HG02885 (cell line): ENCODE measurements at regions not wholly inside any gene's neighbourhood (a gene's known extent, or its start where the extent isn't known, plus 50 kb on each side); places are given as distances from the start of the nearest gene placed in this dataset.

Source experiments
- ATAC-seq: cut with Tn5 transposase; IDR thresholded peaks from one replicate; pipeline ENCODE4 v1.9.1; 2021; ENCODE audit warnings: mild to moderate bottlenecking; ENCODE audit not compliant: unreplicated experiment, poor library complexity

GRCh38 chr12:16901946-16902345, 296.0 kb upstream of the LMO3 start:
- ATAC-seq = no peak

GRCh38 chr12:16893426-16893825, 287.5 kb upstream of the LMO3 start:
- no peak for ATAC-seq

GRCh38 chr12:16891673-16892072, 285.7 kb upstream of the LMO3 start:
- no peak for ATAC-seq

- no peak for ATAC-seq
Observed at GRCh38 chr12:16884819-16885218, 278.9 kb upstream of the LMO3 start.

GRCh38 chr12:16884056-16884455, 278.1 kb upstream of the LMO3 start:
- ATAC-seq = peak; percentile 94

GRCh38 chr12:16881986-16882570, 276.1 kb upstream of the LMO3 start:
- no peak for ATAC-seq

- ATAC-seq = no peak
Observed at GRCh38 chr12:16880864-16881285, 274.9 kb upstream of the LMO3 start.

GRCh38 chr12:16870845-16871244, 264.9 kb upstream of the LMO3 start:
- ATAC-seq = no peak

- no peak for ATAC-seq
Observed at GRCh38 chr12:16863742-16864141, 257.8 kb upstream of the LMO3 start.

GRCh38 chr12:16857456-16857923, 251.5 kb upstream of the LMO3 start:
- ATAC-seq = peak; percentile 96

- ATAC-seq = no peak
Observed at GRCh38 chr12:16854465-16854864, 248.5 kb upstream of the LMO3 start.

- no peak for ATAC-seq
Observed at GRCh38 chr12:16849473-16849872, 243.5 kb upstream of the LMO3 start.

GRCh38 chr12:16844875-16845274, 238.9 kb upstream of the LMO3 start:
- no peak for ATAC-seq

GRCh38 chr12:16833376-16834015, 227.5 kb upstream of the LMO3 start:
- ATAC-seq = peak; percentile 99

- no peak for ATAC-seq
Observed at GRCh38 chr12:16828891-16829290, 222.9 kb upstream of the LMO3 start.

GRCh38 chr12:16807731-16808130, 201.8 kb upstream of the LMO3 start:
- no peak for ATAC-seq

- no peak for ATAC-seq
Observed at GRCh38 chr12:16796168-16796567, 190.2 kb upstream of the LMO3 start.

GRCh38 chr12:16789204-16789790, 183.3 kb upstream of the LMO3 start:
- ATAC-seq = peak; percentile 67

GRCh38 chr12:16788506-16789203, 182.7 kb upstream of the LMO3 start:
- no peak for ATAC-seq

- ATAC-seq = no peak
Observed at GRCh38 chr12:16785953-16786352, 180.0 kb upstream of the LMO3 start.

- no peak for ATAC-seq
Observed at GRCh38 chr12:16785524-16785923, 179.6 kb upstream of the LMO3 start.
